ENCODE measurements at regions not wholly inside any gene's neighbourhood (a gene's known extent, or its start where the extent isn't known, plus 50 kb on each side); places are given as distances from the start of the nearest gene placed in this dataset.

GRCh38 chr12:114982760-114983159 is 298.8 kb upstream of the TBX3 start:
- no peak for TF ChIP-seq POLR2A (IDR thresholded peaks at IDR 0.05)
- no peak for TF ChIP-seq CTCF (IDR thresholded peaks at IDR 0.05)
- TF ChIP-seq POLR2AphosphoS5 (IDR thresholded peaks at IDR 0.05): no peak
